H1 (cell line): ENCODE measurements at regions not wholly inside any gene's neighbourhood (a gene's known extent, or its start where the extent isn't known, plus 50 kb on each side); places are given as distances from the start of the nearest gene placed in this dataset.

Experiments
- CTCF ChIA-PET: fragments of 300-600 bp; sonication (Branson Sonifier 250); formaldehyde crosslinking; loops from one replicate; lab custom pipeline; 2021; ENCODE audit not compliant: partially characterized antibody; lab: Charles Lee
- POLR2A ChIA-PET: fragments of 300-600 bp; sonication (Branson Sonifier 250); formaldehyde crosslinking; loops from one replicate; lab custom pipeline; 2021; ENCODE audit warnings: inconsistent platforms; ENCODE audit not compliant: partially characterized antibody; lab: Charles Lee
- DNase-seq, 2 experiments: peaks; one replicate each; pipeline versions ENCODE4 v3.0.0 to v3.0.0-alpha.2; 2010 to 2022; ENCODE audit warnings: low spot score in 2 of 2, low read depth in 1 of 2, mixed read lengths in 1 of 2
- FAIRE-seq: peaks from 2 replicates; lab custom pipeline; 2011; peaks lifted over from hg19 to GRCh38; lab: Jason Lieb, UNC
- H2AFZ ChIP-seq: 2 replicates; pipeline ENCODE4 v1.8.1; 2012; ENCODE audit warnings: low read length, inconsistent platforms
- H2AK5ac ChIP-seq: 2 replicates; pipeline ENCODE4 v1.6.1; 2013; ENCODE audit warnings: low read depth, low read length
- H2BK120ac ChIP-seq: replicated peaks from 2 replicates; pipeline ENCODE3; 2013; ENCODE audit warnings: low read depth, low read length, inconsistent platforms
- H2BK12ac ChIP-seq: 2 replicates; pipeline ENCODE4 v1.6.1; 2013; ENCODE audit warnings: low read depth, low read length
- H2BK15ac ChIP-seq: 2 replicates; pipeline ENCODE4 v1.6.1; 2013; ENCODE audit warnings: low read length
- H2BK20ac ChIP-seq: 2 replicates; pipeline ENCODE4 v1.6.1; 2013; ENCODE audit warnings: low read length
- H2BK5ac ChIP-seq: 2 replicates; pipeline ENCODE4 v1.6.1; 2013; ENCODE audit warnings: low read depth, low read length
- H3K14ac ChIP-seq: 2 replicates; pipeline ENCODE4 v1.6.1; 2013; ENCODE audit warnings: inconsistent platforms; ENCODE audit not compliant: insufficient read length
- H3K18ac ChIP-seq: 2 replicates; pipeline ENCODE4 v1.6.1; 2013; ENCODE audit warnings: low read length; ENCODE audit errors: extremely low read depth
- H3K23ac ChIP-seq: 2 replicates; pipeline ENCODE4 v1.6.1; 2013; ENCODE audit warnings: inconsistent platforms; ENCODE audit not compliant: insufficient read length
- H3K23me2 ChIP-seq: 2 replicates; pipeline ENCODE4 v1.6.1; 2013; ENCODE audit warnings: low read depth, low read length
- H3K27ac ChIP-seq: 2 replicates; pipeline ENCODE4 v1.6.1; 2011; ENCODE audit warnings: low read depth, low read length, inconsistent platforms
- H3K27me3 ChIP-seq, 4 experiments: replicated peaks in 1 of 4; 1 replicate in 1 of 4; 2 replicates in 3 of 4; pipeline versions ENCODE4 v1.6.1 to v1.8.1; 2011 to 2013; ENCODE audit warnings: low read length in 3 of 4, mild to moderate bottlenecking in 3 of 4, inconsistent platforms in 2 of 4, mixed read lengths in 2 of 4, moderate library complexity in 1 of 4; ENCODE audit not compliant: control insufficient read depth in 3 of 4, insufficient read depth in 3 of 4; ENCODE audit errors: extremely low read depth in 1 of 4
- H3K36me3 ChIP-seq, 4 experiments: 2 replicates each; pipeline versions ENCODE4 v1.6.1 to v1.8.1; 2011 to 2013; ENCODE audit warnings: mild to moderate bottlenecking in 4 of 4, low read length in 3 of 4, moderate library complexity in 2 of 4, control low read depth in 1 of 4, inconsistent platforms in 1 of 4; ENCODE audit not compliant: insufficient read depth in 4 of 4, control insufficient read depth in 2 of 4
- H3K4ac ChIP-seq: replicated peaks from 2 replicates; pipeline ENCODE3; 2013; ENCODE audit warnings: low read length, low read depth, mixed read lengths, inconsistent platforms; ENCODE audit not compliant: insufficient read length
- H3K4me1 ChIP-seq, 4 experiments: replicated peaks in 1 of 4; 1 replicate in 1 of 4; 2 replicates in 3 of 4; pipeline versions ENCODE4 v1.6.1 to v1.8.1; 2011 to 2013; ENCODE audit warnings: low read length in 3 of 4, inconsistent platforms in 2 of 4, mixed read lengths in 1 of 4; ENCODE audit not compliant: insufficient read depth in 4 of 4, control insufficient read depth in 3 of 4
- H3K4me2 ChIP-seq, 2 experiments: 2 replicates each; pipeline versions ENCODE4 v1.6.1 to v1.8.1; 2011 to 2013; ENCODE audit warnings: low read depth in 2 of 2, low read length in 2 of 2, control low read depth in 1 of 2, inconsistent platforms in 1 of 2, mild to moderate bottlenecking in 1 of 2; ENCODE audit not compliant: insufficient read depth in 1 of 2
- H3K4me3 ChIP-seq, 4 experiments: fragments of 200-600, 300-600 bp in 1 of 4; sonication (generic), shearing (Covaris generic), sonication (Bioruptor Twin) in 1 of 4; 2 replicates each; pipeline versions ENCODE4 v1.5.1 to v1.8.1; 2011 to 2016; ENCODE audit warnings: low read length in 4 of 4, low read depth in 3 of 4, control low read depth in 2 of 4, inconsistent platforms in 2 of 4, mild to moderate bottlenecking in 2 of 4, mixed read lengths in 1 of 4, moderate library complexity in 1 of 4; ENCODE audit not compliant: insufficient read depth in 2 of 4; ENCODE audit errors: extremely low read depth in 1 of 4
- H3K56ac ChIP-seq: replicated peaks from 2 replicates; pipeline ENCODE3; 2013; ENCODE audit warnings: low read depth, mild to moderate bottlenecking, mixed read lengths, low read length, inconsistent platforms; ENCODE audit not compliant: insufficient read length
- H3K79me1 ChIP-seq: 2 replicates; pipeline ENCODE4 v1.6.1; 2013; ENCODE audit warnings: low read depth, low read length, control low read depth
- H3K79me2 ChIP-seq, 2 experiments: 2 replicates each; pipeline versions ENCODE4 v1.6.1 to v1.8.1; 2012 to 2013; ENCODE audit warnings: low read length in 2 of 2, mild to moderate bottlenecking in 2 of 2, inconsistent platforms in 1 of 2; ENCODE audit not compliant: insufficient read depth in 2 of 2, control insufficient read depth in 1 of 2
- H3K9ac ChIP-seq, 4 experiments: replicated peaks in 1 of 4; 1 replicate in 1 of 4; 2 replicates in 3 of 4; pipeline versions ENCODE4 v1.6.1 to v1.8.1; 2011 to 2013; ENCODE audit warnings: low read depth in 3 of 4, low read length in 3 of 4, control low read depth in 2 of 4, mild to moderate bottlenecking in 2 of 4, moderate library complexity in 2 of 4, inconsistent platforms in 1 of 4; ENCODE audit errors: extremely low read depth in 1 of 4
- H3K9me3 ChIP-seq, 2 experiments: 2 replicates each; pipeline versions ENCODE4 v1.6.1 to v1.8.1; 2012 to 2013; ENCODE audit warnings: mild to moderate bottlenecking in 2 of 2, moderate library complexity in 2 of 2, control low read depth in 1 of 2, inconsistent platforms in 1 of 2, low read depth in 1 of 2, low read length in 1 of 2, mixed read lengths in 1 of 2; ENCODE audit not compliant: insufficient read depth in 2 of 2
- H4K20me1 ChIP-seq, 2 experiments: replicated peaks in 1 of 2; 2 replicates each; pipeline versions ENCODE3 to v1.8.1; 2011 to 2013; ENCODE audit warnings: inconsistent platforms in 2 of 2, low read length in 2 of 2, mild to moderate bottlenecking in 1 of 2; ENCODE audit not compliant: insufficient read depth in 2 of 2, control insufficient read depth in 1 of 2
- H4K5ac ChIP-seq: 2 replicates; pipeline ENCODE4 v1.6.1; 2013; ENCODE audit warnings: low read length, low read depth, mixed read lengths, inconsistent platforms; ENCODE audit not compliant: insufficient read length
- H4K8ac ChIP-seq: 2 replicates; pipeline ENCODE4 v1.8.0; 2013; ENCODE audit warnings: mild to moderate bottlenecking, moderate library complexity, low read length, inconsistent platforms; ENCODE audit not compliant: insufficient read depth; ENCODE audit errors: extremely low read depth
- H4K91ac ChIP-seq: replicated peaks from 2 replicates; pipeline ENCODE3; 2013; ENCODE audit warnings: low read length, mixed read lengths, inconsistent platforms; ENCODE audit not compliant: insufficient read length
- BACH1 ChIP-seq: IDR thresholded peaks from 2 replicates; pipeline ENCODE4 v1.6.1; 2012; ENCODE audit warnings: low read length, improper control_type of control experiment
- CEBPB ChIP-seq: IDR thresholded peaks from 2 replicates; pipeline ENCODE4 v1.6.1; 2012; ENCODE audit warnings: low read depth, low read length
- E2F6 ChIP-seq: IDR thresholded peaks from 2 replicates; pipeline ENCODE4 v1.6.1; 2012; ENCODE audit warnings: inconsistent platforms
- EZH2 ChIP-seq: fragments of 200-600 bp; sonication (generic); IDR thresholded peaks from 2 replicates; pipeline ENCODE4 v1.7.1; 2012; ENCODE audit warnings: low read depth, mild to moderate bottlenecking, moderate library complexity, low read length, inconsistent platforms; ENCODE audit not compliant: severe bottlenecking
- GTF2F1 ChIP-seq: IDR thresholded peaks from 2 replicates; pipeline ENCODE4 v1.6.1; 2012; ENCODE audit warnings: low read depth, low read length, improper control_type of control experiment, borderline replicate concordance
- POU5F1 ChIP-seq: IDR thresholded peaks from 2 replicates; pipeline ENCODE4 v1.6.1; 2011; ENCODE audit warnings: low read depth, mild to moderate bottlenecking, low read length, moderate library complexity
- RNF2 ChIP-seq: fragments of 200-900, 300-1000 bp; sonication (generic); IDR thresholded peaks from 2 replicates; pipeline ENCODE4 v1.7.1; 2016; ENCODE audit warnings: borderline replicate concordance, low read depth, mild to moderate bottlenecking, antibody characterized with exemption, low read length; ENCODE audit not compliant: poor library complexity, severe bottlenecking; ENCODE audit errors: missing control alignments
- RXRA ChIP-seq: IDR thresholded peaks from 2 replicates; pipeline ENCODE4 v1.6.1; 2011; ENCODE audit warnings: low read depth, mild to moderate bottlenecking, low read length, moderate library complexity; ENCODE audit not compliant: insufficient read depth
- SAP30 ChIP-seq: fragments of 300-600 bp; sonication (generic); IDR thresholded peaks from 2 replicates; pipeline ENCODE4 v1.7.1; 2012; ENCODE audit warnings: low read length, moderate library complexity, mild to moderate bottlenecking, inconsistent platforms; ENCODE audit not compliant: insufficient read depth, insufficient replicate concordance
- SP1 ChIP-seq: IDR thresholded peaks from 2 replicates; pipeline ENCODE4 v1.6.1; 2011; ENCODE audit warnings: low read depth, low read length
- SP2 ChIP-seq: IDR thresholded peaks from 2 replicates; pipeline ENCODE4 v1.6.1; 2012; ENCODE audit warnings: mild to moderate bottlenecking, low read length, inconsistent platforms
- TAF1 ChIP-seq: IDR thresholded peaks from 2 replicates; pipeline ENCODE4 v1.6.1; 2011; ENCODE audit warnings: mild to moderate bottlenecking, low read depth, low read length
- TEAD4 ChIP-seq: IDR thresholded peaks from 2 replicates; pipeline ENCODE4 v1.6.1; 2012; ENCODE audit warnings: low read depth, low read length, inconsistent platforms, mixed read lengths
- YY1 ChIP-seq: IDR thresholded peaks from 2 replicates; pipeline ENCODE4 v1.6.1; 2011; ENCODE audit warnings: low read depth, mild to moderate bottlenecking, low read length
- WGBS, 2 experiments: shearing (Covaris generic) in 1 of 2; methylation state at CpG; one replicate each; pipeline versions ENCODE4 v1.1.6 to v1.1.7; 2013 to 2015; ENCODE audit warnings: low lambda C conversion rate in 2 of 2, mixed read lengths in 2 of 2, inconsistent platforms in 1 of 2, low coverage in 1 of 2, missing lambda C conversion rate in 1 of 2; ENCODE audit not compliant: insufficient replicate concordance in 2 of 2, insufficient coverage in 1 of 2, insufficient read length in 1 of 2; ENCODE audit errors: extremely low coverage in 1 of 2, missing lambda C conversion rate in 1 of 2; 5-methylcytosine and 5-hydroxymethylcytosine counted together

DNA sequence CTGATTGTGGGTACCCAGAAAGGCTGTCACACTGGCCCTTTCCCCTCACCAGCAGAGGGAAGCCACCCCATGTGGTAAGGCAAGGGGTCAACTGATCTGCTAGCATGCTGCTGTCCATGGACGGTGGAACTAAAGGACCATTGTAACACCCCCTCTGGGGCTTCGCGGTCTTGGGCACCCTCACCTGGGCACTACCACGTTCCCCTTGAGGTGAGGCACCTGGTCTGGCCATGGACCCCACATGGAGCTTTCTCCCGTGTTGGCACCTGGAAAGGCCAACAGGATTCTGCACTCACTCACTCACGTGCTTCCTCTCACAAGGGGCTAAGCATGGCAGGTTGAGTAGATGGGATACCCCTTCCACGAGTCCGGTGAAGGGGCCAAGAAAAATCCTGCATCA, 72.0 kb upstream of the RFX3 start:
- no peak overlapping the region for H2BK15ac ChIP-seq
- no peak overlapping the region for H3K56ac ChIP-seq
- H3K4me2 ChIP-seq: no peak overlapping the region
- H2BK5ac ChIP-seq: no peak overlapping the region
- H3K14ac ChIP-seq: no peak overlapping the region
- no peak overlapping the region for H3K4ac ChIP-seq
- H3K23ac ChIP-seq: no peak overlapping the region
- no peaks in the 10 kb centered on the region for H3K23me2 ChIP-seq
- ChIA-PET POLR2A (no interaction called here), CTCF (no interaction called here)
- H2BK12ac ChIP-seq: no peak overlapping the region
- no peak overlapping the region for H3K18ac ChIP-seq
- no peaks in the 10 kb centered on the region for H3K36me3 ChIP-seq
- H4K91ac ChIP-seq: no peak overlapping the region
- H3K4me1 ChIP-seq: no peaks in the 10 kb centered on the region
- WGBS, 2 experiments: 88% methylated on average over 8 of the region's 8 CpGs; no CpG with 5 or more reads in 1 of the 2 experiments
- no peak overlapping the region for H2AFZ ChIP-seq
- H3K4me3 ChIP-seq: no peak overlapping the region
- H3K9ac ChIP-seq: no peak overlapping the region
- H3K79me2 ChIP-seq: no peaks in the 10 kb centered on the region
- no peak overlapping the region for H2BK20ac ChIP-seq
- H2BK120ac ChIP-seq: no peak overlapping the region
- H3K9me3 ChIP-seq: no peaks in the 10 kb centered on the region
- no peak overlapping the region for H4K5ac ChIP-seq
- no peaks in the 10 kb centered on the region for H3K27me3 ChIP-seq
- no peaks in the 10 kb centered on the region for H4K20me1 ChIP-seq
- no peak for FAIRE-seq
- no peak overlapping the region for H4K8ac ChIP-seq
- no peak overlapping the region for H2AK5ac ChIP-seq
- no peak for DNase-seq
- H3K79me1 ChIP-seq: no peaks in the 10 kb centered on the region
- no peak overlapping the region for H3K27ac ChIP-seq
- TF ChIP-seq POU5F1: no peak
- TF ChIP-seq E2F6: no peak
- TF ChIP-seq CEBPB: no peak
- TF ChIP-seq SP1: no peak
- no peak for TF ChIP-seq SAP30
- TF ChIP-seq RXRA: no peak
- no peak for TF ChIP-seq YY1
- no peak for TF ChIP-seq BACH1
- TF ChIP-seq TEAD4: no peak
- no peak for TF ChIP-seq SP2
- no peak for TF ChIP-seq EZH2
- TF ChIP-seq RNF2: no peak
- no peak for TF ChIP-seq GTF2F1
- TF ChIP-seq TAF1: no peak
